K562 (cell line): ENCODE measurements at regions not wholly inside any gene's neighbourhood (a gene's known extent, or its start where the extent isn't known, plus 50 kb on each side); places are given as distances from the start of the nearest gene placed in this dataset.

Experiments used
- ATAC-seq: fragments of 200-7000 bp; cut with Tn5 transposase; 3 replicates; pipeline ENCODE4 v1.9.1; 2020; ENCODE audit warnings: moderate library complexity
- BruUV-seq: library from RNA; stranded (reverse); fragments of 400-500 nt; replicated peaks from 2 replicates; lab custom pipeline; 2021; lab: Mats Ljungman, UMichigan
- CTCF ChIA-PET: fragments of 300-600 bp; formaldehyde crosslinking; extraction: SDS; loops from one replicate; lab custom pipeline; 2021; ENCODE audit warnings: low intra/inter-chr PET ratio; lab: Yijun Ruan, JAX
- POLR2A ChIA-PET: fragments of 300-600, 350-650 bp; sonication (Branson Sonifier 250); formaldehyde crosslinking; extraction: SDS; loops from one replicate; lab custom pipeline; 2021; ENCODE audit warnings: antibody characterized with exemption, inconsistent platforms; lab: Yijun Ruan, JAX
- DNase-seq, 4 experiments: peaks; one replicate each; pipeline versions ENCODE4 v3.0.0 to v3.0.0-alpha.2; 2011 to 2018; ENCODE audit warnings: low spot score in 3 of 4, mixed read lengths in 3 of 4; ENCODE audit errors: extremely low read depth in 1 of 4
- FAIRE-seq: peaks from 2 replicates; lab custom pipeline; 2011; peaks lifted over from hg19 to GRCh38; lab: Jason Lieb, UNC
- H2AFZ ChIP-seq: 2 replicates; pipeline ENCODE4 v1.6.0; 2011; ENCODE audit warnings: low read depth, low read length, control low read depth, inconsistent platforms
- H3K27ac ChIP-seq: fragments of 200-600 bp; 3 replicates; pipeline ENCODE4 v1.8.0; 2011; ENCODE audit warnings: low read depth, mild to moderate bottlenecking, control low read depth, inconsistent platforms, low read length, moderate library complexity, mixed read lengths; ENCODE audit errors: extremely low read depth
- H3K27me3 ChIP-seq, 2 experiments: fragments of 300-600 bp in 1 of 2; 2 replicates in 1 of 2; 3 replicates in 1 of 2; pipeline versions ENCODE4 v1.6.0 to v1.8.0; 2011; ENCODE audit warnings: inconsistent platforms in 2 of 2, low read length in 2 of 2, mild to moderate bottlenecking in 1 of 2, mixed read lengths in 1 of 2, moderate library complexity in 1 of 2; ENCODE audit not compliant: control insufficient read depth in 2 of 2, insufficient read depth in 2 of 2
- H3K36me3 ChIP-seq: fragments of 300-600 bp; 3 replicates; pipeline ENCODE4 v1.8.0; 2011; ENCODE audit warnings: mild to moderate bottlenecking, low read length, inconsistent platforms; ENCODE audit not compliant: control insufficient read depth, insufficient read depth
- H3K4me1 ChIP-seq, 2 experiments: fragments of 200-600 bp in 1 of 2; replicated peaks in 1 of 2; 2 replicates in 1 of 2; 3 replicates in 1 of 2; pipeline versions ENCODE4 v1.5.1 to v1.8.0; 2011; ENCODE audit warnings: inconsistent platforms in 2 of 2, low read length in 2 of 2, mild to moderate bottlenecking in 1 of 2, mixed read lengths in 1 of 2, moderate library complexity in 1 of 2; ENCODE audit not compliant: control insufficient read depth in 2 of 2, insufficient read depth in 2 of 2
- H3K4me2 ChIP-seq: 2 replicates; pipeline ENCODE4 v1.6.1; 2011; ENCODE audit warnings: low read length, control low read depth, inconsistent platforms, mixed read lengths; ENCODE audit not compliant: insufficient read depth
- H3K4me3 ChIP-seq: fragments of 200-600 bp; sonication (generic), shearing (Covaris generic); 2 replicates; pipeline ENCODE4 v1.5.1; 2016; ENCODE audit warnings: control low read depth, inconsistent platforms
- H3K79me2 ChIP-seq: fragments of 200-600 bp; 3 replicates; pipeline ENCODE4 v1.8.0; 2011; ENCODE audit warnings: low read length, inconsistent platforms; ENCODE audit not compliant: control insufficient read depth, insufficient read depth
- H3K9ac ChIP-seq, 2 experiments: 2 replicates each; pipeline versions ENCODE4 v1.6.0 to v1.6.1; 2011; ENCODE audit warnings: low read depth in 2 of 2, low read length in 2 of 2, control low read depth in 1 of 2, inconsistent platforms in 1 of 2, mild to moderate bottlenecking in 1 of 2, mixed read lengths in 1 of 2; ENCODE audit not compliant: insufficient read depth in 1 of 2
- H3K9me1 ChIP-seq: one replicate; pipeline ENCODE4 v1.6.0; 2011; ENCODE audit warnings: inconsistent platforms, mild to moderate bottlenecking, low read length, moderate library complexity; ENCODE audit not compliant: control insufficient read depth, insufficient read depth
- H3K9me3 ChIP-seq: replicated peaks from 2 replicates; pipeline ENCODE4 v1.5.1; 2011; ENCODE audit warnings: low read depth, low read length, inconsistent platforms; ENCODE audit not compliant: control insufficient read depth, insufficient read depth
- H4K20me1 ChIP-seq: replicated peaks from 2 replicates; pipeline ENCODE4 v1.6.1; 2011; ENCODE audit warnings: low read length, inconsistent platforms, mixed read lengths; ENCODE audit not compliant: control insufficient read depth, insufficient read depth
- DACH1 ChIP-seq: fragments of 450-650 bp; IDR thresholded peaks from 2 replicates; pipeline ENCODE4 v1.6.1; 2018; ENCODE audit not compliant: partially characterized antibody
- FOXA3 ChIP-seq, 2 experiments: fragments of 450-650 bp in 1 of 2; sonication (generic) in 1 of 2; formaldehyde crosslinking; IDR thresholded peaks in 1 of 2; conservative IDR thresholded peaks in 1 of 2; 2 replicates each; pipeline versions ENCODE4 v1.4.0 to v1.8.0; 2020 to 2022; ENCODE audit warnings: mild to moderate bottlenecking in 2 of 2, missing genetic modification reagents in 1 of 2
- FOXJ2 ChIP-seq: fragments of 200-800 bp; sonication (Bioruptor generic); IDR thresholded peaks from 2 replicates; pipeline ENCODE4 v1.6.1; 2016; ENCODE audit warnings: missing genetic modification characterization, missing compliant biosample characterization
- PHF8 ChIP-seq: fragments of 200-600 bp; sonication (generic); IDR thresholded peaks from 2 replicates; pipeline ENCODE4 v1.6.1; 2012; ENCODE audit warnings: mixed run types, mild to moderate bottlenecking, inconsistent platforms, low read length, moderate library complexity, borderline replicate concordance
- RNF2 ChIP-seq: sonication (generic); IDR thresholded peaks from 2 replicates; pipeline ENCODE4 v1.6.1; 2016
- SMARCC2 ChIP-seq: fragments of 450-650 bp; IDR thresholded peaks from 2 replicates; pipeline ENCODE4 v1.6.1; 2017; ENCODE audit warnings: antibody characterized with exemption, moderate library complexity, mild to moderate bottlenecking, low read depth
- SP2 ChIP-seq: IDR thresholded peaks from 2 replicates; pipeline ENCODE4 v1.6.1; 2011; ENCODE audit warnings: mild to moderate bottlenecking, low read depth, low read length, moderate library complexity; ENCODE audit not compliant: poor library complexity, severe bottlenecking; ENCODE audit errors: extremely low read depth
- XRCC4 ChIP-seq: IDR thresholded peaks from one replicate; pipeline ENCODE4 v1.6.1; 2011; ENCODE audit not compliant: insufficient read depth, insufficient read length; ENCODE audit errors: extremely low read depth
- ZNF212 ChIP-seq: fragments of 450-650 bp; formaldehyde crosslinking; IDR thresholded peaks from 2 replicates; pipeline ENCODE4 v1.4.0; 2020; ENCODE audit warnings: mild to moderate bottlenecking
- ZSCAN32 ChIP-seq: fragments of 450-650 bp; formaldehyde crosslinking; IDR thresholded peaks from 2 replicates; pipeline ENCODE4 v1.4.0; 2020; ENCODE audit warnings: mild to moderate bottlenecking, moderate library complexity
- WGBS: fragments of 100-300 bp; shearing (Covaris generic); methylation state at CpG from one replicate; pipeline ENCODE4 v1.1.6; 2016; ENCODE audit warnings: low coverage, mixed read lengths; ENCODE audit not compliant: insufficient coverage; ENCODE audit errors: missing lambda C conversion rate; 5-methylcytosine and 5-hydroxymethylcytosine counted together
- in situ Hi-C: fragments of 300-500 bp; cut with MboI; formaldehyde crosslinking; loops from 4 replicates; pipeline ENCODE4 v1.15.0; 2018; ENCODE audit warnings: inconsistent platforms, mixed read lengths
- intact Hi-C: fragments of 100-400 bp; cut with micrococcal nuclease; formaldehyde crosslinking; loops from 2 replicates; pipeline ENCODE4 v1.14.2; 2022
- TF ChIP-seq, protein P1 (sequence below): fragments of 250-450 bp; sonication (Bioruptor Pico); IDR thresholded peaks from 2 replicates; pipeline ENCODE4 v1.8.0; 2022; ENCODE audit warnings: moderate library complexity, mild to moderate bottlenecking, inconsistent platforms
- TF ChIP-seq, protein P2 (sequence below): fragments of 450-650 bp; conservative IDR thresholded peaks from 2 replicates; pipeline ENCODE4 v1.6.1; 2016; ENCODE audit warnings: missing genetic modification characterization, low read depth, mild to moderate bottlenecking, control low read depth, missing compliant biosample characterization
- TF ChIP-seq, protein P3 (sequence below), 2 experiments: fragments of 250-450 bp in 1 of 2; fragments of 450-650 bp in 1 of 2; sonication (Bioruptor Pico) in 1 of 2; IDR thresholded peaks; 2 replicates each; pipeline versions ENCODE4 v1.6.1 to v1.8.0; 2016 to 2021; ENCODE audit warnings: mild to moderate bottlenecking in 2 of 2, moderate library complexity in 2 of 2, missing compliant biosample characterization in 1 of 2, missing genetic modification characterization in 1 of 2

- Histone ChIP-seq H3K4me3 (no peak overlapping the region), H3K9me1 (no peaks in the 10 kb centered on the region), H3K79me2 (no peaks in the 10 kb centered on the region), H3K27me3 (no peaks in the 10 kb centered on the region), H3K9ac (no peak overlapping the region), H3K4me2 (no peak overlapping the region)
- 4% methylated on average over 3 of the region's 3 CpGs for WGBS
- FAIRE-seq = no peak
- intact Hi-C loops (no loop called here), in situ Hi-C loops (no loop called here)
- DNase-seq = no peak
- CTCF ChIA-PET = no interaction called here
- BruUV-seq = no TSS peak
- no peak for TF ChIP-seq XRCC4
- TF ChIP-seq SMARCC2 = no peak
- TF ChIP-seq, all 486 proteins: peak for 0
- Histone ChIP-seq H3K9me3 (no peaks in the 10 kb centered on the region), H3K36me3 (no peaks in the 10 kb centered on the region), H3K4me1 (no peaks in the 10 kb centered on the region), H4K20me1 (no peaks in the 10 kb centered on the region), H2AFZ (no peak overlapping the region), H3K27ac (no peak overlapping the region)
- ATAC-seq = no peak
- POLR2A ChIA-PET = interaction anchor here (0.6 to 0.8 kb wide), 2 partner anchors 20 to 686 kb away, joined by 3 to 4 read pairs; no protein-coding TSS in a partner anchor
Measured at GRCh38 chr18:1875219-1875618, 696.1 kb downstream of the METTL4 start.

GRCh38 chr18:1884623-1885022 is 686.7 kb downstream of the METTL4 start:
- ChIA-PET CTCF (no interaction called here), POLR2A (no interaction called here)
- in situ Hi-C loops = no loop called here
- Histone ChIP-seq H3K9me1 (no peaks in the 10 kb centered on the region), H3K27me3 (no peaks in the 10 kb centered on the region), H3K9ac (no peak overlapping the region), H3K27ac (no peak overlapping the region), H3K9me3 (no peaks in the 10 kb centered on the region), H3K36me3 (no peaks in the 10 kb centered on the region), H3K79me2 (no peaks in the 10 kb centered on the region), H3K4me2 (no peak overlapping the region), H3K4me3 (no peak overlapping the region), H2AFZ (no peak overlapping the region), H3K4me1 (no peaks in the 10 kb centered on the region), H4K20me1 (no peaks in the 10 kb centered on the region)
- FAIRE-seq = no peak
- 0% methylated on average over 4 of the region's 4 CpGs for WGBS
- intact Hi-C loops = no loop called here
- no peak for ATAC-seq
- no TSS peak for BruUV-seq
- DNase-seq = no peak
- TF ChIP-seq, protein P1, sequence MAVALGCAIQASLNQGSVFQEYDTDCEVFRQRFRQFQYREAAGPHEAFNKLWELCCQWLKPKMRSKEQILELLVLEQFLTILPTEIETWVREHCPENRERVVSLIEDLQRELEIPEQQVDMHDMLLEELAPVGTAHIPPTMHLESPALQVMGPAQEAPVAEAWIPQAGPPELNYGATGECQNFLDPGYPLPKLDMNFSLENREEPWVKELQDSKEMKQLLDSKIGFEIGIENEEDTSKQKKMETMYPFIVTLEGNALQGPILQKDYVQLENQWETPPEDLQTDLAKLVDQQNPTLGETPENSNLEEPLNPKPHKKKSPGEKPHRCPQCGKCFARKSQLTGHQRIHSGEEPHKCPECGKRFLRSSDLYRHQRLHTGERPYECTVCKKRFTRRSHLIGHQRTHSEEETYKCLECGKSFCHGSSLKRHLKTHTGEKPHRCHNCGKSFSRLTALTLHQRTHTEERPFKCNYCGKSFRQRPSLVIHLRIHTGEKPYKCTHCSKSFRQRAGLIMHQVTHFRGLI (CRISPR knock-in tag) = no peak
- TF ChIP-seq ZSCAN32 (CRISPR knock-in tag) (no peak), FOXJ2 (tag) (no peak), DACH1 (no peak), PHF8 (no peak), ZNF212 (CRISPR knock-in tag) (no peak), RNF2 (no peak), FOXA3 (CRISPR knock-in tag; conservative IDR thresholded peaks at IDR 0.05 in 1 of 2, IDR thresholded peaks at IDR 0.05 in 1 of 2) (no peak), SP2 (no peak)
- TF ChIP-seq, protein P2, sequence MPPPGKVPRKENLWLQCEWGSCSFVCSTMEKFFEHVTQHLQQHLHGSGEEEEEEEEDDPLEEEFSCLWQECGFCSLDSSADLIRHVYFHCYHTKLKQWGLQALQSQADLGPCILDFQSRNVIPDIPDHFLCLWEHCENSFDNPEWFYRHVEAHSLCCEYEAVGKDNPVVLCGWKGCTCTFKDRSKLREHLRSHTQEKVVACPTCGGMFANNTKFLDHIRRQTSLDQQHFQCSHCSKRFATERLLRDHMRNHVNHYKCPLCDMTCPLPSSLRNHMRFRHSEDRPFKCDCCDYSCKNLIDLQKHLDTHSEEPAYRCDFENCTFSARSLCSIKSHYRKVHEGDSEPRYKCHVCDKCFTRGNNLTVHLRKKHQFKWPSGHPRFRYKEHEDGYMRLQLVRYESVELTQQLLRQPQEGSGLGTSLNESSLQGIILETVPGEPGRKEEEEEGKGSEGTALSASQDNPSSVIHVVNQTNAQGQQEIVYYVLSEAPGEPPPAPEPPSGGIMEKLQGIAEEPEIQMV (tag) = no peak
- TF ChIP-seq, protein P3, sequence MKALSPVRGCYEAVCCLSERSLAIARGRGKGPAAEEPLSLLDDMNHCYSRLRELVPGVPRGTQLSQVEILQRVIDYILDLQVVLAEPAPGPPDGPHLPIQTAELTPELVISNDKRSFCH (CRISPR knock-in tag; IDR thresholded peaks at IDR 0.05) = no peak
- TF ChIP-seq, protein P3 (tag; IDR thresholded peaks at IDR 0.05) = no peak
